Stimulated activated naive CD8-positive, alpha-beta T cell treated with anti-CD3 and anti-CD28 coated beads, Interleukin-15, amount 100 ng/mL, for 72 hours (primary cell): ENCODE measurements at regions not wholly inside any gene's neighbourhood (a gene's known extent, or its start where the extent isn't known, plus 50 kb on each side); places are given as distances from the start of the nearest gene placed in this dataset.

Experiments used
- ATAC-seq: fragments of 150-1000 bp; cut with Tn5 transposase; 2 replicates; pipeline ENCODE4 v1.10.0; 2021; ENCODE audit warnings: mild to moderate bottlenecking, moderate library complexity
- DNase-seq, 2 donors: peaks; one replicate each; pipeline ENCODE4 v3.0.0; 2021 to 2022
- H3K27ac Mint-ChIP-seq, 2 donors: one replicate each; pipeline ENCODE4 v1.8.0; 2022; ENCODE audit warnings: mild to moderate bottlenecking in 2 of 2, mixed read lengths in 2 of 2, moderate library complexity in 2 of 2
- H3K27me3 Mint-ChIP-seq: one replicate; pipeline ENCODE4 v1.8.0; 2022; ENCODE audit warnings: mixed read lengths
- H3K4me1 Mint-ChIP-seq: one replicate; pipeline ENCODE4 v1.8.0; 2022; ENCODE audit warnings: mild to moderate bottlenecking, mixed read lengths
- H3K4me3 Mint-ChIP-seq, 2 donors: one replicate each; pipeline ENCODE4 v1.8.0; 2022; ENCODE audit warnings: mild to moderate bottlenecking in 2 of 2, mixed read lengths in 2 of 2, moderate library complexity in 1 of 2
- H3K9me3 Mint-ChIP-seq, 2 donors: one replicate each; pipeline ENCODE4 v1.8.0; 2022; ENCODE audit warnings: mixed read lengths in 2 of 2

DNA sequence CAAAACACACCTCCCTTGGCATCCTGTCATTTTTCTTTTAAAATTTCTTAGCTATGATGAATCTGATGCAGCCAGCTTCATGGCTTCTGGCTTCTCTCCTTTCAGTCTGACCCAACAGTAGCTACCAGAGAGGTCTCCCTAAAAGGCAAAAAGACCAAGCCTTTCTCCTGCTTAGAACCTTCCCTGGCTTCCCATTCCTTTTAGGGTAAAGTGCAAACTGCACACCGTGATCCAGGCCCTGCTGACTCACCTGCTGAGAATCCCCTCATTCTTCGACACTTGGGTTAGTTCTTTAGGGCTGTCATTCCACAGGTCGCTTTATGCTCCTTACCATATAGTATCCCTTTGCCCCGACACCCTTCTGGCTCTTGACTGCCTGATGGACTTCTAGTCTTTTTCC, 362.4 kb downstream of the MIAT start:
- Mint-ChIP-seq H3K4me3 (no peak overlapping the region), H3K9me3 (peaks cover 0 to 5% of the 10 kb centered on the region in 2 donors), H3K27me3 (peaks cover 32% of the 10 kb centered on the region), H3K4me1 (no peaks in the 10 kb centered on the region), H3K27ac (no peak overlapping the region)
- no peak for ATAC-seq
- no peak for DNase-seq

DNA sequence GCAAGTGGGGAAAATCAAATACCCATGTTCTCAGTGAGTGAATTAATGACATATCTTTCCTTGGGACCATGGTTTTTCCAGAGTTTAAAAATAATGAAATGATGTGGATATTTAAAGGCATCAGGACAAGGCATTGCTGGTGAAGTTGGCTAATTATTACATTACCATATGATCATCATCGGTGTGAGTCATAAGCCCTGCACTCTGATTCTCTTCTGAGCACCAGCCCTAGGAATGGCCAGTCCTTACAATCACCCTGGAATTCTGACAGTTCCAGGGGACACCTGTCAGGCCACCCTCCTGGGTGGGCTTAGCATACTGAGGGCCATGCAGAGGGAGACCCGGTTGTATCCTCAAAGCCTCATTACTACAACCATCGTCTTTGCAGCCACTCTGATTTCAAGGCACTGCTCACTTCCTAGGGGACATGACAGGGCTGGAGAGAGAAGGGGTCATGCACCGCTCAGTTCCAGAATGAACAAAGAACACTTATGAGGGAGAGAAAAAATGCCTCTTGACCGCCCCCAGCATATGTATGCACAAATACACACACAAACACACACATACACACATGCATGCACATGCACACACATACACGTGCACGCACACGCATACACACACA, 365.0 kb downstream of the MIAT start:
- H3K4me3 Mint-ChIP-seq, result no peak overlapping the region
- peaks cover 0 to 5% of the 10 kb centered on the region in 2 donors for H3K9me3 Mint-ChIP-seq
- no peaks in the 10 kb centered on the region for H3K4me1 Mint-ChIP-seq
- peaks cover 32% of the 10 kb centered on the region for H3K27me3 Mint-ChIP-seq
- DNase-seq, result no peak
- no peak for ATAC-seq
- no peak overlapping the region for H3K27ac Mint-ChIP-seq

DNA sequence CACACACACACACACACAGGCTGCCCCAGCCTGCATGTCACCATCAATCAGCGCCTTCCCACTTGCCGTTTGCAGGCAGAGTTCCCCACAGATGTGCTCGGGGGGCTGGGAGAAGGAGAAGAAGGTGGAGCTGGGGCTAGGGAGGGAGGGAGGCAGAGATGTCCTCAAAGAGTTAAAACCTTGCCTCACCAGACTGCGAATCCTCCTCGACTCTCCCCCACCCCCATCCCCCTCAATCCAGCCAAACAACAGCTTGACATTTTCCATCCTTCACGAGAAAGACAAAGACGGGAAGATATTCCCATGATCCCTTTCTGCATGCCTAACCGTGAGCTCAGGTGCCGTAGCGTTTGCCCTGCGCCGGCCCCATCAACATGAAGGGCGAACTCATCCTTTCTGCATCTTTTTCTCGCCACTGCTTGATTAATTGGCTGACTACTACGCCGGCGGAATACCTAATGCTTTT, 365.5 kb downstream of the MIAT start:
- DNase-seq (no peak), ATAC-seq (no peak)
- Mint-ChIP-seq H3K27ac (no peak overlapping the region), H3K27me3 (peaks cover 28% of the 10 kb centered on the region), H3K9me3 (peaks cover 0 to 5% of the 10 kb centered on the region in 2 donors), H3K4me3 (no peak overlapping the region), H3K4me1 (no peaks in the 10 kb centered on the region)

DNA sequence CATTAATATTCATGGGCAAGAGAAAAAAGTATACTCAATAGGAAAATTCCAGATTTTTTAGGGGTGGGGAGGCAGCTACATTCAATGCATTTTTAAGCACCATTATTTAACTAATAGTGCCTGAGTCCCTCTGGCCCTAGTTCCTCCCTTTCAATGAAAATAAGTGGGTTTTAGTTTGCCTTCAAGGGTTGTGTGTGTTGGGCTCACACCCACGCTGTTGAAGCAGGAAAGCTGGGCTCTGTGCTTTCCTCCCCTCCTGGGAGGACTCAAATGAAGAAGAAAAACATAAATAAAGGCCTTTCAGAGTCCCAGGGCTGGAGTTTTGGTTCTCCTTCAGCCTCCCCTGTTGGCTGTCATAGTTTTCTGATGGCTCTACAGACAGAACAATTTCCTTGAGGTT, 366.2 kb downstream of the MIAT start:
- H3K27me3 Mint-ChIP-seq, result peaks cover 22% of the 10 kb centered on the region
- no peak overlapping the region for H3K27ac Mint-ChIP-seq
- no peak overlapping the region for H3K4me3 Mint-ChIP-seq
- DNase-seq, result no peak
- H3K9me3 Mint-ChIP-seq, result peaks cover 0 to 3% of the 10 kb centered on the region in 2 donors
- no peaks in the 10 kb centered on the region for H3K4me1 Mint-ChIP-seq
- ATAC-seq, result no peak

DNA sequence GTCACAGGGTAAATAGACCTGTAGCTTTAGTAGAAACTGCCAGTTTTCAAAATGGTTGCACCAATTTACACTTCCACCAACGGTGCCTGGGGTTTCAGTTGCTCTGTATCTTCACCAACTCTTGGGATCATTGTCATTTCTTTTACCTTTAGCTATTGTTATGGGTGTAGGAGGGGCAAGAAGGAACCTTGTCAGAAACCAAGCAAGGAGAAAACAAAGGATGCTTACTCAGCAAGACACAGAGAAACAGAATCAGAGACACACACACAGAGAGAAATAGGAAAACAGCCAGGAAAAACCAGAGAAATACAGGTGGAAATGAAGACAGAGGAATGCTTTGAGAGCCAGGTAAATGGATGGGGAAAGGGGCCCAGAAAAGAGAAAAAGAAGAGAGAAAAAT, 367.6 kb downstream of the MIAT start:
- Mint-ChIP-seq H3K4me1 (no peaks in the 10 kb centered on the region), H3K27me3 (peaks cover 14% of the 10 kb centered on the region), H3K4me3 (no peak overlapping the region), H3K9me3 (peaks cover 0 to 7% of the 10 kb centered on the region in 2 donors), H3K27ac (no peak overlapping the region)
- no peak for DNase-seq
- ATAC-seq, result no peak

DNA sequence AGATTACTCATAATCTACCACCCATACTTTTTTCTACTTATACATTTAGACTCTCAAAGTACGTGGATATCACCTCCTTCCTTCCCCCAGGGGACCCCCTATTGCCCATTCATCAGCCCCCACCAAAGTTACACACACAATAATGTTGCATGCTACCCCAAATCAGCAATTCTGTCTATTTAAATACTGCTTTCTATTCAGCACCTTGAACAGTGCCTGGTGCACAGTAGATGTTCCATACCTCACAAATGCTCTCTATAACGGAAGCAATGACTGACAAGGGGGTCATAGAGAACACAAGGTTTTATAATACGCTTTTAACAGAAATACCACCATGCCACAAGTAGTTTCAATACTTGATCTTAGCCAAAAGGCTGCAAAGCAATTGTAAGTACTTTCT, 370.7 kb downstream of the MIAT start:
- H3K4me3 Mint-ChIP-seq, result no peak overlapping the region
- H3K27me3 Mint-ChIP-seq, result peaks cover 18% of the 10 kb centered on the region
- H3K4me1 Mint-ChIP-seq, result no peaks in the 10 kb centered on the region
- DNase-seq (no peak), ATAC-seq (no peak)
- no peak overlapping the region for H3K27ac Mint-ChIP-seq
- peaks cover 0 to 7% of the 10 kb centered on the region in 2 donors for H3K9me3 Mint-ChIP-seq

DNA sequence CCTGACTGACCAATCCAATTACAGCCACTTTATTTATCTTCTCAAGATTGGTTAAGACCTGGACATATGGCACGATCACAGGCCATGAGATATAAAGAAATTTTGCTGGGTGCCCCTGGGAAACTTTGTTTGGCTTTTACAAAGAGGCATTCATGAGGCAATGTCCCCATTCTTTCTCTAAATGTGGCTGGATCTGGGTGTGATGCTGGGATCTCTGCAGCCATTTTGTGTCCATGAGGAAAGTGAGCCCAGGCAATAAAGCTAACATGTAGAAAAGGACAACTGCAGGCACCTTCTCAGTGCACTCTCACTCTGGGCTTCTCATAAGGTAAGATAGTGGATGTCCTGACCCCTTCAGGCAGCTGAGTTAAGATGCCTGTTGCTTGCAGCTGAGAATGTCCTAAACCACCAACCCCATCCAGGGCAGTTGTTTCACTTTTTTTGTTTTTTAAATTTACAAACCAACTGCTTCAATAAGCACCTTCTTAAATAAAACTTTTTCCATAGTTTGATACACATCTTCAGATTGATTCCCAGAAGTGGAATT, 372.3 kb downstream of the MIAT start:
- DNase-seq (no peak), ATAC-seq (no peak)
- H3K27me3 Mint-ChIP-seq, result peaks cover 24% of the 10 kb centered on the region
- no peak overlapping the region for H3K27ac Mint-ChIP-seq
- peaks cover 0 to 7% of the 10 kb centered on the region in 2 donors for H3K9me3 Mint-ChIP-seq
- H3K4me1 Mint-ChIP-seq, result no peaks in the 10 kb centered on the region
- no peak overlapping the region for H3K4me3 Mint-ChIP-seq

DNA sequence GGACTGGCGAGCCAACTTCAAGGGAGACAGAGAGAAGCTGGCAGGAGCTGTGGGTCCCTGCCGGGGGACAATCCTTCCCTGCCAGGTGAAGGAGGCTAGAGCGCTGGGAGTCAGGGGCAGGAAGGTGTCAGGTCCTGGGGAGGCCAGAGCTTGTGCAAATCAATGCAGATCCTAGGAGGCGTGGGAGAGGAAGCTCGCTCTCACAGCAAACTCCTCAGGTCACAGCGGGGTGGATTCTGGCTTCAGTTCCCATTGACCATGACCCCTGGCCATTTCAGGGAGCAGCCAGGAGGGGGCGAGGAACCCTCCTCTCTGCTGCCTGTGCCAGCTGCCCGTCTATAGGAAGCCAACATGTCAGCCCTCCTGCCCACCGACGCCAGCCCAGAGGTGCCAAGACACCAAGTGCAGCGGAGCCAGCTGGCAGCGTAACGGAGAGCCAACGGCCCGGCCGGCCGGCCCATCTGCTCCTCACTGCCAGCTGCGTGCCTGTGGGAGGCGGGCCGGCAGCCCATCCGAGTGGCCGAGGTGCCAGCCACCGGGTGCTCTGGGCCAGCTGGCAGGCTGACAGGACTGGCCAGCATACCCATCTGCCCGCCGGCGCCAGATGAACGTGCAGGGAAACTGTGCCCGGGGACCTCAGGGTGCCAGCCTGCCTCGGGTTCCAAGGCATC, 374.8 kb downstream of the MIAT start:
- ATAC-seq (no peak), DNase-seq (no peak)
- Mint-ChIP-seq H3K4me3 (no peak overlapping the region), H3K27me3 (peaks cover 32% of the 10 kb centered on the region), H3K4me1 (no peaks in the 10 kb centered on the region), H3K9me3 (peaks cover 0 to 7% of the 10 kb centered on the region in 2 donors), H3K27ac (no peak overlapping the region)

DNA sequence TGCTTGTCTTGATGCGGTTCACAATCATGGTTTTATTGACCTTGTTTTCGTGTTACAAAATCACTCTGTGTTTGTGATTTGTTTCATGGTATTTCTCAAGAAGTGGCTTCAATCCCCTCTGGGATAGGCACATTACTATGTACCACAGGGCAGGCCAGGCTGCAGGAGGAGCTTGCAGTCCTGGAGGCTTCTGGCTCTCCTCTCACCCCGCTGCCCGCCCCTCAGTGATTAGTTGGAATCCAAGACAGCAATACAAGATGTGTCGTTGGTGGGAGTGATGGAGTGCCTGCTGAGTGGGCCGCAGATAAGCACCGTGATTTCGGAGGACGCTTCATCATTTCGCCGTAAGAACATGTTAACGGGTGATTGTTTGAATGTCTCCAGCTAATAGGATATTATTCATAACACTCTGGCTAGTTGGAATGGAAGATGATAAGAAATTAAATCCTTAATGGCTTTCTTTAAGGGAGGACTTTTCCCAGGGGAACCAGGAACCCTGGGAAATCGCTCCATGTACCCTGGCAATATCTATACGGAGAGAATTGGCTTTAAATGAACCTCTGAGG, 384.4 kb downstream of the MIAT start:
- no peak for ATAC-seq
- Mint-ChIP-seq H3K4me1 (no peaks in the 10 kb centered on the region), H3K27me3 (peaks cover 13% of the 10 kb centered on the region), H3K27ac (peak overlapping the region in 1 of 2 donors; percentile 3), H3K9me3 (no peaks in the 10 kb centered on the region), H3K4me3 (no peak overlapping the region)
- no peak for DNase-seq

DNA sequence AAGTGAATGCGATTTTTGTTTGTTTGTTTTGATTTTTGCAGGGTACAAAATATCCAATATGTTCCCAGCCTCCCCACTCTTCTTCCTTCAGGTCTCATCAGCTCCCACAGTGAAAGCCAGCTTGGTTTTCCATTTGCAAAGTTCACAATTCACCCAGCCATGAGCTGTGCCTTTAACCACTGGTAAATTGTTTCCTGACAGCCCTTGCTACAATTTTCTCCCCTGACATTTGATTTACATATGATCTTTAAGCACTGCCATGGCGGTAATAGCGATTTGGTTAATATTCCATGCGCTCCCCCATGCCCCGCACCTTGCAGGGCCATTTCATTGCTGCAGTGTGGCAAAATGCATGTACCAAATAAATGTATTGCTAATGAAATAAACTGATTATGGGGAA, 385.9 kb downstream of the MIAT start:
- Mint-ChIP-seq H3K27me3 (peaks cover 13% of the 10 kb centered on the region), H3K4me1 (no peaks in the 10 kb centered on the region), H3K4me3 (no peak overlapping the region), H3K27ac (no peak overlapping the region), H3K9me3 (no peaks in the 10 kb centered on the region)
- no peak for ATAC-seq
- no peak for DNase-seq

DNA sequence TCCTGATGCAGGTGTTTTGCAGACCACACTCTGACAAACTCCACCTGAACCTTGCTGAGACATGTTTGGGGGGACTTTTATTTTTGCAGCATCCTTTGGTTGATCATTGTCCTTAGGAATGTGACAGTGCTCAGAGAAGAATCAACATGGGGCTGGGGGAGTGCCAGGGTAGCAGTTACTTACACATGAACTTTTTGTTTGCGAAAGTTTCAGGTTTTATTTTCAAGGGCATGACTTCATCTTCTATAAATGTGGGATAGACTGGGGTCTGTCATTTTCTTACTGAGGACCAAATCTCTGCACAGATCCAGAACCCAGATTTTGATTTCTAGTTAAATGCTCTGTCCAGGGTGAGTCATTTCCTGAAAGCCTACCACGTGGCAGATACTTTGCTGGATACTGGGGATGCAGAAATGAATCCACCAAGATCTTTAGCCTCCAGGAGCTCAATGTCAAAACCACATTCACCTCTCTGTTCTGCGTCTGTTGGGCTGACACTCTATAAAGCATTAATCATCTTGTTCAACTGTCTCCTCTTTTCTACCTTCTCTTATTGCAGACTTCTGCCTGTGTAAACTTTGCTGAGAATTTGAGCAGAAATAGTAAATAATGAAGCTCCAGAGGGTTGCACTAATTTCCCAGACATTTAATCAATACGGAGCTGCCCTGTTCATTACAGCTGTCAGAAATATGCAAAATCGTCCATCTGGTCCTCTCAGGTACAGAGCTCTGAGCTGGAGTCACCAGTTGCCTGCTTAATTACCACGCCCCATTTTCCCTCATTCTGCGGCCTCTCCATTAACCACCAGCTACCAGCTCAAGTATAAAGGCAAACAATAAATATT, 387.9 kb downstream of the MIAT start:
- H3K27me3 Mint-ChIP-seq, result peaks cover 16% of the 10 kb centered on the region
- H3K4me1 Mint-ChIP-seq, result no peaks in the 10 kb centered on the region
- ATAC-seq, result no peak
- DNase-seq, result no peak
- H3K4me3 Mint-ChIP-seq, result no peak overlapping the region
- peak overlapping the region in 1 of 2 donors; percentile 52 for H3K27ac Mint-ChIP-seq
- no peaks in the 10 kb centered on the region for H3K9me3 Mint-ChIP-seq

DNA sequence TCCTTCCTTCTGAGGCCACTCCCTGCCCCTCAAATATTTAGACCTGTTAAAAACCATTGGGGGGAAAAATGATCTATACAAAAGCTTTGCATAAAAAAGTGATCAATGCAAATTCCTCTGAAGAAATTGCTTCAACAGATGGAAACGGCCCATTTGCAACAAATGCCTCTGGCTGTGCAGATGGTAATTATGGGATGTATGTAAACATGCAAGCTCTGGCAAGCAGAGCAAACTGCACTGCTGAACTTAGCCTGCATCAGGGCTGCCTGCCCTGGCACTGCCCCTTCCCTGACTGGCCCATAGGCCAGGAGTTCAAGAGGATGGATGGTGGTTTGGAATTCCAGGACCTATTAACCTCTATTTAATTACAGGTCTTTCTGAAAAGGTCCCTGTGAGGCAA, 388.7 kb downstream of the MIAT start:
- no peaks in the 10 kb centered on the region for H3K9me3 Mint-ChIP-seq
- H3K4me1 Mint-ChIP-seq, result no peaks in the 10 kb centered on the region
- H3K27ac Mint-ChIP-seq, result no peak overlapping the region
- no peak for ATAC-seq
- H3K27me3 Mint-ChIP-seq, result peaks cover 21% of the 10 kb centered on the region
- DNase-seq, result no peak
- H3K4me3 Mint-ChIP-seq, result no peak overlapping the region

DNA sequence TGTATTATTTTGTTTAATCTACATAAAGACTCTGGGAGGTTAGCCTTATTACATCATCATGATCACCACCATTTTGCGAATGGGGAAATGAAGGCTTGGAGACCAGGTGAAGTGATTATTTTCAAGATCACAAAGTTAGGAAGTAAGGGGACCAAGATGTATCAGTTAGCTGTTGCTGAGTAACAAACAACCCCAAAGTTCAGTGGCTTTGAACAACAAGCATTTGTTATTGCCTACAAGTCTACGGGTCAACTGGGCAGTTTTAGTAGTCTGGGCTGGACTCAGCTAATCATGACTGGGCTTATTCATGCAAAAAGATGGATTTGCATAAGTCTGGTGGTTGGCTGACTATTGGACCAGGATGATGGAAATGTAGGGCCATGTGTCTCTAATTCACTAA, 389.2 kb downstream of the MIAT start:
- Mint-ChIP-seq H3K9me3 (no peaks in the 10 kb centered on the region), H3K4me3 (no peak overlapping the region), H3K27ac (no peak overlapping the region), H3K27me3 (peaks cover 21% of the 10 kb centered on the region), H3K4me1 (no peaks in the 10 kb centered on the region)
- ATAC-seq (no peak), DNase-seq (no peak)

DNA sequence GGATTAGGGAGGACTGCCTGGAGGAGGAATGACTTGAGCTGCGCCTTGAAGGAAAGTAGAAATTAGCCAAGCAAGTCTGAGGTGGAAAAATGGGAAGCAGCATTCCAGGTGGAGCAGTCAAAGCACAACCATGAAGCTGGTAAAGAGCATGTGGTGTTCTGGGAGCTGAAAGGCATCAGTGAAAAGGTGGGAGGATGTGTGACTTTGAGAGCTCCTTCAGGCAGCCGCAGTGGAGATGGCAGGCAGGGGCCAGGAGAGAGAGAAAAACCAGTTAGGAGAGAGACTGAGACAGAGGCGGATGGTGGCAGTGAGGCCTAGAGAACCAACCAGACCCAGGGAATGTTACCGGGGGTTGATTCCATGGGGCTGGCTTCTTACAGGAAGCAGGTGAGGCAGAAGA, 393.4 kb downstream of the MIAT start:
- no peaks in the 10 kb centered on the region for H3K9me3 Mint-ChIP-seq
- no peak for ATAC-seq
- no peak for DNase-seq
- no peaks in the 10 kb centered on the region for H3K4me1 Mint-ChIP-seq
- H3K27ac Mint-ChIP-seq, result peak overlapping the region in 1 of 2 donors; percentile 31
- peaks cover 8% of the 10 kb centered on the region for H3K27me3 Mint-ChIP-seq
- H3K4me3 Mint-ChIP-seq, result no peak overlapping the region

DNA sequence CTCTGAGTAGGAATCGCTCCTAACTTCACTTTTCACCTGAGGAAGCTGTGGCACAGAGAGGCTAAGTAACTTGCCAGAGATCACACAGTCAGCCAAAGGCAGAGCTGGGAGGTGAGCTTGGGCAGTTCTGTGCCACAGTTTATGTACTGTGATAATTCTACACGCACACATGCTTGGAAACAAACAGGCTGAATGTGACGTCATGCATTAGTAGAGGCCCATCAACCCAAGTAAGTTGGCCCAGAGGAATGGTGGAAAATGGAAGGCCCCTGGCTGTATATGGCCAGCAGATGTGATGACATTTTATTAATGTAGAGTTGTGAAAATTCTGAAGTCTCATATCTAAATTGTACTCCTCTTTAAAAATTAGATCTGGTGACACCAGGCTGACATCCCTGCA, 394.0 kb downstream of the MIAT start:
- Mint-ChIP-seq H3K9me3 (no peaks in the 10 kb centered on the region), H3K4me3 (no peak overlapping the region), H3K27me3 (peaks cover 10% of the 10 kb centered on the region), H3K27ac (no peak overlapping the region), H3K4me1 (no peaks in the 10 kb centered on the region)
- ATAC-seq (no peak), DNase-seq (no peak)
